HEK293 (cell line): ENCODE measurements at regions not wholly inside any gene's neighbourhood (a gene's known extent, or its start where the extent isn't known, plus 50 kb on each side); places are given as distances from the start of the nearest gene placed in this dataset.

Experiments
- SP3 ChIP-seq: fragments of 450-650 bp; formaldehyde crosslinking; IDR thresholded peaks from 2 replicates; pipeline ENCODE4 v1.5.1; 2016; ENCODE audit warnings: missing biosample characterization, missing genetic modification characterization
- ZNF354C ChIP-seq: fragments of 450-650 bp; formaldehyde crosslinking; IDR thresholded peaks from 2 replicates; pipeline ENCODE4 v1.5.1; 2016; ENCODE audit warnings: missing biosample characterization, missing genetic modification characterization, low read depth, borderline replicate concordance
- ZNF529 ChIP-seq: fragments of 450-650 bp; formaldehyde crosslinking; IDR thresholded peaks from 2 replicates; pipeline ENCODE4 v1.5.1; 2017; ENCODE audit warnings: missing genetic modification characterization, missing biosample characterization; ENCODE audit not compliant: insufficient replicate concordance
- TF ChIP-seq, protein P1 (sequence below): fragments of 450-650 bp; formaldehyde crosslinking; IDR thresholded peaks from 2 replicates; pipeline ENCODE4 v1.5.1; 2016; ENCODE audit warnings: missing biosample characterization, missing genetic modification characterization
- TF ChIP-seq, protein P2 (sequence below): fragments of 450-650 bp; formaldehyde crosslinking; IDR thresholded peaks from 2 replicates; pipeline ENCODE4 v1.5.1; 2016; ENCODE audit warnings: missing biosample characterization, missing genetic modification characterization

DNA sequence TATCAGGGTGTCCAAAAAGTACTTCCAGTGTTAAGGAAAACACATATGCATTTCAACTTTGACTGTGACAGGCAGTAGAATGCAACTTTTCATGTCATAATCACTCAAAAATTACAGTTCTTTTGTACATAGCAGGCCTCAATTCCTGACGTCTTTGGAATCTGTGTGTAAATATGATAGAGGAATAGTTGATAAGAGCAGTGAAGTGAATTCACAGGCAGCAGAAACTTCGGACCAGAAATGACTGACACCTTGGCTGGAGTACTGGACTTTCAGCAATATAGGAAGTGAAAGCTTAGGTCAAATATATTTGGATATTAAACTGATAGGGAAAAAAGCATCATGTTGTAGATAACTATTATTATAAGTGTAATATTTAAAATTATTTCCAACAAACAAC, 1741.2 kb upstream of the PCDH20 start:
- TF ChIP-seq ZNF529 (no peak), ZNF354C (tag by site-specific recombination) (no peak), SP3 (no peak)
- TF ChIP-seq, protein P1, sequence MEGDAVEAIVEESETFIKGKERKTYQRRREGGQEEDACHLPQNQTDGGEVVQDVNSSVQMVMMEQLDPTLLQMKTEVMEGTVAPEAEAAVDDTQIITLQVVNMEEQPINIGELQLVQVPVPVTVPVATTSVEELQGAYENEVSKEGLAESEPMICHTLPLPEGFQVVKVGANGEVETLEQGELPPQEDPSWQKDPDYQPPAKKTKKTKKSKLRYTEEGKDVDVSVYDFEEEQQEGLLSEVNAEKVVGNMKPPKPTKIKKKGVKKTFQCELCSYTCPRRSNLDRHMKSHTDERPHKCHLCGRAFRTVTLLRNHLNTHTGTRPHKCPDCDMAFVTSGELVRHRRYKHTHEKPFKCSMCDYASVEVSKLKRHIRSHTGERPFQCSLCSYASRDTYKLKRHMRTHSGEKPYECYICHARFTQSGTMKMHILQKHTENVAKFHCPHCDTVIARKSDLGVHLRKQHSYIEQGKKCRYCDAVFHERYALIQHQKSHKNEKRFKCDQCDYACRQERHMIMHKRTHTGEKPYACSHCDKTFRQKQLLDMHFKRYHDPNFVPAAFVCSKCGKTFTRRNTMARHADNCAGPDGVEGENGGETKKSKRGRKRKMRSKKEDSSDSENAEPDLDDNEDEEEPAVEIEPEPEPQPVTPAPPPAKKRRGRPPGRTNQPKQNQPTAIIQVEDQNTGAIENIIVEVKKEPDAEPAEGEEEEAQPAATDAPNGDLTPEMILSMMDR: no peak
- TF ChIP-seq, protein P2, sequence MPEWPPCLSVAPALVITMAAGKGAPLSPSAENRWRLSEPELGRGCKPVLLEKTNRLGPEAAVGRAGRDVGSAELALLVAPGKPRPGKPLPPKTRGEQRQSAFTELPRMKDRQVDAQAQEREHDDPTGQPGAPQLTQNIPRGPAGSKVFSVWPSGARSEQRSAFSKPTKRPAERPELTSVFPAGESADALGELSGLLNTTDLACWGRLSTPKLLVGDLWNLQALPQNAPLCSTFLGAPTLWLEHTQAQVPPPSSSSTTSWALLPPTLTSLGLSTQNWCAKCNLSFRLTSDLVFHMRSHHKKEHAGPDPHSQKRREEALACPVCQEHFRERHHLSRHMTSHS (tag by site-specific recombination): no peak
